GM23338 (cell line): ENCODE measurements at regions not wholly inside any gene's neighbourhood (a gene's known extent, or its start where the extent isn't known, plus 50 kb on each side); places are given as distances from the start of the nearest gene placed in this dataset.
A peak's percentile ranks its signal among the peaks of the same experiment; 100 is the strongest.

ENCODE experiments used
- ATAC-seq: fragments of 200-7000 bp; cut with Tn5 transposase; 3 replicates; pipeline ENCODE4 v1.9.1; 2020
- DNase-seq: peaks from one replicate; pipeline ENCODE4 v3.0.0-alpha.2; 2015; ENCODE audit warnings: low spot score
- H2AFZ ChIP-seq: fragments of 200-600 bp; sonication (generic); 2 replicates; pipeline ENCODE4 v1.8.0; 2016; ENCODE audit warnings: antibody characterized with exemption, mild to moderate bottlenecking, moderate library complexity
- H3F3A ChIP-seq: fragments of 200-600 bp; sonication (generic); replicated peaks from 2 replicates; pipeline ENCODE4 v1.8.0; 2017; ENCODE audit warnings: antibody characterized with exemption, mixed run types, low read depth
- H3K27ac ChIP-seq: fragments of 200-600 bp; sonication (generic); 2 replicates; pipeline ENCODE4 v1.6.1; 2016; ENCODE audit warnings: low read depth
- H3K27me3 ChIP-seq: fragments of 200-600 bp; sonication (generic); 2 replicates; pipeline ENCODE4 v1.8.0; 2016; ENCODE audit warnings: mild to moderate bottlenecking, mixed run types, moderate library complexity; ENCODE audit not compliant: insufficient read depth
- H3K36me3 ChIP-seq: fragments of 200-600 bp; sonication (generic); 2 replicates; pipeline ENCODE4 v1.8.0; 2016; ENCODE audit warnings: mild to moderate bottlenecking; ENCODE audit not compliant: insufficient read depth
- H3K4me1 ChIP-seq: fragments of 200-600 bp; sonication (generic); 2 replicates; pipeline ENCODE4 v1.8.0; 2016; ENCODE audit warnings: mild to moderate bottlenecking, moderate library complexity; ENCODE audit not compliant: insufficient read depth
- H3K4me2 ChIP-seq: fragments of 200-600 bp; sonication (generic); 2 replicates; pipeline ENCODE4 v1.7.1; 2017; ENCODE audit warnings: mixed run types
- H3K4me3 ChIP-seq: fragments of 200-600 bp; sonication (generic); 2 replicates; pipeline ENCODE4 v1.6.1; 2016; ENCODE audit warnings: mixed run types
- H3K79me2 ChIP-seq: fragments of 200-600 bp; sonication (generic); replicated peaks from 2 replicates; pipeline ENCODE4 v1.8.0; 2017; ENCODE audit warnings: mild to moderate bottlenecking; ENCODE audit not compliant: insufficient read depth
- H3K9me2 ChIP-seq: fragments of 200-600 bp; sonication (generic); 2 replicates; pipeline ENCODE4 v1.8.0; 2017; ENCODE audit not compliant: insufficient read depth
- H4K20me1 ChIP-seq: fragments of 200-600 bp; sonication (generic); replicated peaks from 2 replicates; pipeline ENCODE4 v1.8.0; 2017; ENCODE audit warnings: mild to moderate bottlenecking; ENCODE audit not compliant: insufficient read depth
- H3K27ac Mint-ChIP-seq: 2 replicates; pipeline ENCODE4 v1.8.0; 2020; ENCODE audit warnings: inconsistent platforms, mild to moderate bottlenecking, moderate library complexity, mixed read lengths
- H3K27me3 Mint-ChIP-seq: 3 replicates; pipeline ENCODE4 v1.8.0; 2022; ENCODE audit warnings: low read depth, mild to moderate bottlenecking, moderate library complexity, mixed read lengths, inconsistent platforms; ENCODE audit not compliant: insufficient read depth, poor library complexity
- H3K36me3 Mint-ChIP-seq: 3 replicates; pipeline ENCODE4 v1.8.0; 2021; ENCODE audit warnings: low read depth, mild to moderate bottlenecking, inconsistent platforms, moderate library complexity, mixed read lengths
- H3K4me1 Mint-ChIP-seq: 3 replicates; pipeline ENCODE4 v1.8.0; 2020; ENCODE audit warnings: mild to moderate bottlenecking, inconsistent platforms, mixed read lengths
- H3K4me3 Mint-ChIP-seq: 3 replicates; pipeline ENCODE4 v1.8.0; 2021; ENCODE audit warnings: moderate library complexity, mild to moderate bottlenecking, inconsistent platforms, mixed read lengths
- H3K9me3 Mint-ChIP-seq: 3 replicates; pipeline ENCODE4 v1.8.0; 2020; ENCODE audit warnings: moderate library complexity, mild to moderate bottlenecking, inconsistent platforms, mixed read lengths
- CREB1 ChIP-seq: fragments of 250-450 bp; sonication (Bioruptor Pico); IDR thresholded peaks from 2 replicates; pipeline ENCODE4 v1.5.0; 2020; ENCODE audit warnings: low read depth, mild to moderate bottlenecking, moderate library complexity
- ETS1 ChIP-seq: IDR thresholded peaks from 2 replicates; pipeline ENCODE4 v1.6.1; 2016; ENCODE audit warnings: antibody characterized with exemption
- EZH2 ChIP-seq: fragments of 200-600 bp; sonication (generic); IDR thresholded peaks from one replicate; pipeline ENCODE4 v1.8.0; 2017; ENCODE audit warnings: antibody characterized with exemption, mild to moderate bottlenecking, low read depth; ENCODE audit not compliant: unreplicated experiment
- EZH2phosphoT487 ChIP-seq: fragments of 200-600 bp; sonication (generic); IDR thresholded peaks from one replicate; pipeline ENCODE4 v1.8.1; 2018; ENCODE audit warnings: antibody characterized with exemption; ENCODE audit not compliant: unreplicated experiment
- JUNB ChIP-seq: IDR thresholded peaks from one replicate; pipeline ENCODE4 v1.6.1; 2016; ENCODE audit warnings: antibody characterized with exemption; ENCODE audit not compliant: unreplicated experiment
- NANOG ChIP-seq: IDR thresholded peaks from 2 replicates; pipeline ENCODE4 v1.6.1; 2016; ENCODE audit warnings: antibody characterized with exemption, borderline replicate concordance
- POLR2AphosphoS5 ChIP-seq: IDR thresholded peaks from 2 replicates; pipeline ENCODE4 v1.6.1; 2016; ENCODE audit warnings: antibody characterized with exemption, low read depth
- STAT1 ChIP-seq: IDR thresholded peaks from one replicate; pipeline ENCODE4 v1.6.1; 2016; ENCODE audit warnings: antibody characterized with exemption; ENCODE audit not compliant: unreplicated experiment
- ZNF114 ChIP-seq: fragments of 250-450 bp; sonication (Bioruptor Pico); IDR thresholded peaks from 2 replicates; pipeline ENCODE4 v1.5.0; 2020; ENCODE audit warnings: mild to moderate bottlenecking, moderate library complexity
- ZNF331 ChIP-seq: fragments of 250-450 bp; sonication (Bioruptor Pico); IDR thresholded peaks from 2 replicates; pipeline ENCODE4 v1.5.0; 2020; ENCODE audit warnings: low read depth, mild to moderate bottlenecking, moderate library complexity
- ZNF462 ChIP-seq: fragments of 250-450 bp; sonication (Bioruptor Pico); IDR thresholded peaks from 2 replicates; pipeline ENCODE4 v1.5.0; 2020; ENCODE audit warnings: mild to moderate bottlenecking, moderate library complexity
- TF ChIP-seq, protein P1 (sequence below), 2 experiments: fragments of 200-600 bp in 1 of 2; sonication (generic) in 1 of 2; conservative IDR thresholded peaks; 2 replicates each; pipeline versions ENCODE4 v1.5.1 to v1.6.1; 2016 to 2017; ENCODE audit warnings: antibody characterized with exemption in 2 of 2, low read depth in 2 of 2, mild to moderate bottlenecking in 2 of 2, moderate library complexity in 1 of 2
- TF ChIP-seq, protein P2 (sequence below): IDR thresholded peaks from one replicate; pipeline ENCODE4 v1.6.1; 2018; ENCODE audit warnings: antibody characterized with exemption; ENCODE audit not compliant: unreplicated experiment

DNA sequence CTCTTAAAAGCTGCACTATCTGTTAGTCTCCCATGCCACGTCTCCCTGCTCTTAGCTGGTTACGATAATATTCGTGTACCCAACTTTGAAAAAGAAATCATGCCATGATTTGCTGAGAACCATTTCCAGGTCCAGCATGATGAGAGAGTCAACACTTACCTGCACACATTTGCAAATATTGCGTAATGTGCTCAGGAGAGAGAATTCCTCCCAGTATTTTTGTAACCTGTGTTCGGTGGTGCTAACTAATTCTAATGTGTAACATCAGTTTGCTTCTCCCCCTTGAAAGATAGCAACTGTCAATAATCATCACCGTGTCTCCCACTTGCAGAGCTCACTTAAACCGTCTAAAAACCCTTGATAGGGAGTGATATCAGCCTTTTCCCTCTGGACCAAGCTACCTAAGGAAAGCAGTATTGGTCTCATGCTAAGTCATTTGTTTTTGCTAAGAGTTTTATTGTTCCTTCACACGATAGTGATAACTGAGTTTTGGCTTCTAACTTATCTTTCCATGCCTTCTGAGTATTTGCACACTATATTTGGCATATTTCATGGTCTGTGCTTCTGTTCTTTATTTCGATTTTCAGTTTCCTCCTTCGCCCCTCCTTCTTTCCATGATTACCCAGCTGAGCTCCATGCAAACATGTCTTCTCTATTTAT, 61.1 kb upstream of the IRF2BP2 start:
- ATAC-seq (no peak), DNase-seq (no peak)
- H3K36me3 ChIP-seq, result no peaks in the 10 kb centered on the region; the same call in 1 of the 2 replicates
- TF ChIP-seq POLR2AphosphoS5 (no peak), EZH2phosphoT487 (no peak), ETS1 (no peak), STAT1 (no peak), NANOG (no peak), ZNF114 (CRISPR knock-in tag) (no peak), ZNF331 (CRISPR knock-in tag) (no peak), ZNF462 (CRISPR knock-in tag) (no peak), CREB1 (CRISPR knock-in tag) (no peak), EZH2 (no peak), JUNB (no peak)
- TF ChIP-seq, protein P1, sequence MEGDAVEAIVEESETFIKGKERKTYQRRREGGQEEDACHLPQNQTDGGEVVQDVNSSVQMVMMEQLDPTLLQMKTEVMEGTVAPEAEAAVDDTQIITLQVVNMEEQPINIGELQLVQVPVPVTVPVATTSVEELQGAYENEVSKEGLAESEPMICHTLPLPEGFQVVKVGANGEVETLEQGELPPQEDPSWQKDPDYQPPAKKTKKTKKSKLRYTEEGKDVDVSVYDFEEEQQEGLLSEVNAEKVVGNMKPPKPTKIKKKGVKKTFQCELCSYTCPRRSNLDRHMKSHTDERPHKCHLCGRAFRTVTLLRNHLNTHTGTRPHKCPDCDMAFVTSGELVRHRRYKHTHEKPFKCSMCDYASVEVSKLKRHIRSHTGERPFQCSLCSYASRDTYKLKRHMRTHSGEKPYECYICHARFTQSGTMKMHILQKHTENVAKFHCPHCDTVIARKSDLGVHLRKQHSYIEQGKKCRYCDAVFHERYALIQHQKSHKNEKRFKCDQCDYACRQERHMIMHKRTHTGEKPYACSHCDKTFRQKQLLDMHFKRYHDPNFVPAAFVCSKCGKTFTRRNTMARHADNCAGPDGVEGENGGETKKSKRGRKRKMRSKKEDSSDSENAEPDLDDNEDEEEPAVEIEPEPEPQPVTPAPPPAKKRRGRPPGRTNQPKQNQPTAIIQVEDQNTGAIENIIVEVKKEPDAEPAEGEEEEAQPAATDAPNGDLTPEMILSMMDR (conservative IDR thresholded peaks at IDR 0.05; ENCODE audit: low read depth in 2 of 2), result no peak
- TF ChIP-seq, protein P2, sequence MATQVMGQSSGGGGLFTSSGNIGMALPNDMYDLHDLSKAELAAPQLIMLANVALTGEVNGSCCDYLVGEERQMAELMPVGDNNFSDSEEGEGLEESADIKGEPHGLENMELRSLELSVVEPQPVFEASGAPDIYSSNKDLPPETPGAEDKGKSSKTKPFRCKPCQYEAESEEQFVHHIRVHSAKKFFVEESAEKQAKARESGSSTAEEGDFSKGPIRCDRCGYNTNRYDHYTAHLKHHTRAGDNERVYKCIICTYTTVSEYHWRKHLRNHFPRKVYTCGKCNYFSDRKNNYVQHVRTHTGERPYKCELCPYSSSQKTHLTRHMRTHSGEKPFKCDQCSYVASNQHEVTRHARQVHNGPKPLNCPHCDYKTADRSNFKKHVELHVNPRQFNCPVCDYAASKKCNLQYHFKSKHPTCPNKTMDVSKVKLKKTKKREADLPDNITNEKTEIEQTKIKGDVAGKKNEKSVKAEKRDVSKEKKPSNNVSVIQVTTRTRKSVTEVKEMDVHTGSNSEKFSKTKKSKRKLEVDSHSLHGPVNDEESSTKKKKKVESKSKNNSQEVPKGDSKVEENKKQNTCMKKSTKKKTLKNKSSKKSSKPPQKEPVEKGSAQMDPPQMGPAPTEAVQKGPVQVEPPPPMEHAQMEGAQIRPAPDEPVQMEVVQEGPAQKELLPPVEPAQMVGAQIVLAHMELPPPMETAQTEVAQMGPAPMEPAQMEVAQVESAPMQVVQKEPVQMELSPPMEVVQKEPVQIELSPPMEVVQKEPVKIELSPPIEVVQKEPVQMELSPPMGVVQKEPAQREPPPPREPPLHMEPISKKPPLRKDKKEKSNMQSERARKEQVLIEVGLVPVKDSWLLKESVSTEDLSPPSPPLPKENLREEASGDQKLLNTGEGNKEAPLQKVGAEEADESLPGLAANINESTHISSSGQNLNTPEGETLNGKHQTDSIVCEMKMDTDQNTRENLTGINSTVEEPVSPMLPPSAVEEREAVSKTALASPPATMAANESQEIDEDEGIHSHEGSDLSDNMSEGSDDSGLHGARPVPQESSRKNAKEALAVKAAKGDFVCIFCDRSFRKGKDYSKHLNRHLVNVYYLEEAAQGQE, result no peak
- H3K9me2 ChIP-seq, result no peaks in the 10 kb centered on the region; the same call in 1 of the 2 replicates
- no peak overlapping the region for H3K4me3 Mint-ChIP-seq
- no peaks in the 10 kb centered on the region for H4K20me1 ChIP-seq
- peaks cover 2% of the 10 kb centered on the region; the same call in 1 of the 3 replicates for H3K4me1 Mint-ChIP-seq
- H3K36me3 Mint-ChIP-seq, result peaks cover 3% of the 10 kb centered on the region; the same call in 2 of the 3 replicates
- H3K4me3 ChIP-seq, result no peak overlapping the region
- H3K27me3 Mint-ChIP-seq, result peaks cover 3% of the 10 kb centered on the region
- no peaks in the 10 kb centered on the region for H3K79me2 ChIP-seq
- peaks cover 6% of the 10 kb centered on the region for H3K9me3 Mint-ChIP-seq
- peak overlapping the region; percentile 39; the same call in 1 of the 2 replicates for H2AFZ ChIP-seq
- no peak overlapping the region for H3K27ac ChIP-seq
- H3K27ac Mint-ChIP-seq, result no peak overlapping the region
- no peaks in the 10 kb centered on the region; the same call in 1 of the 2 replicates for H3K4me1 ChIP-seq
- no peak overlapping the region for H3K4me2 ChIP-seq
- H3F3A ChIP-seq, result no peaks in the 10 kb centered on the region
- H3K27me3 ChIP-seq, result no peaks in the 10 kb centered on the region
